IMR-90 (cell line): ENCODE measurements at regions not wholly inside any gene's neighbourhood (a gene's known extent, or its start where the extent isn't known, plus 50 kb on each side); places are given as distances from the start of the nearest gene placed in this dataset.

Experiments
- ATAC-seq: fragments of 200-7000 bp; cut with Tn5 transposase; 2 replicates; pipeline ENCODE4 v1.9.1; 2020; ENCODE audit warnings: low read depth, mild to moderate bottlenecking, moderate library complexity
- BruUV-seq: library from RNA; stranded (reverse); fragments of 400-500 nt; replicated peaks from 2 replicates; lab custom pipeline; 2021; lab: Mats Ljungman, UMichigan
- CTCF ChIA-PET: fragments of 300-600 bp; formaldehyde crosslinking; extraction: SDS; loops from one replicate; lab custom pipeline; 2021; ENCODE audit warnings: antibody characterized with exemption; lab: Yijun Ruan, JAX
- POLR2A ChIA-PET: fragments of 300-600 bp; sonication (Branson Sonifier 250); formaldehyde crosslinking; loops from one replicate; lab custom pipeline; 2022; ENCODE audit warnings: antibody characterized with exemption; ENCODE audit not compliant: unreplicated experiment; lab: Charles Lee
- DNase-seq: peaks from one replicate; pipeline ENCODE4 v3.0.0; 2013
- H2AFZ ChIP-seq: replicated peaks from 2 replicates; pipeline ENCODE3; 2013; ENCODE audit warnings: low read length, mild to moderate bottlenecking; ENCODE audit not compliant: poor library complexity
- H2AK5ac ChIP-seq: 2 replicates; pipeline ENCODE4 v1.6.1; 2013; ENCODE audit warnings: low read depth, low read length, inconsistent platforms
- H2AK9ac ChIP-seq: replicated peaks from 2 replicates; pipeline ENCODE3; 2013; ENCODE audit warnings: mild to moderate bottlenecking, low read depth, low read length, moderate library complexity; ENCODE audit not compliant: poor library complexity
- H2BK120ac ChIP-seq: 2 replicates; pipeline ENCODE4 v1.6.1; 2013; ENCODE audit warnings: low read depth, low read length, inconsistent platforms
- H2BK15ac ChIP-seq: 3 replicates; pipeline ENCODE4 v1.6.1; 2013; ENCODE audit warnings: low read depth, low read length, inconsistent platforms
- H2BK20ac ChIP-seq: 2 replicates; pipeline ENCODE4 v1.6.1; 2013; ENCODE audit warnings: low read depth, mild to moderate bottlenecking, inconsistent platforms, low read length, moderate library complexity
- H2BK5ac ChIP-seq: 2 replicates; pipeline ENCODE4 v1.6.1; 2013; ENCODE audit warnings: mild to moderate bottlenecking, low read depth, low read length, inconsistent platforms; ENCODE audit not compliant: poor library complexity, severe bottlenecking
- H3K14ac ChIP-seq: replicated peaks from 2 replicates; pipeline ENCODE4 v1.6.1; 2013; ENCODE audit warnings: low read depth, low read length, inconsistent platforms
- H3K18ac ChIP-seq: 2 replicates; pipeline ENCODE4 v1.6.1; 2013; ENCODE audit warnings: low read depth, low read length, control low read depth
- H3K23ac ChIP-seq: 2 replicates; pipeline ENCODE4 v1.6.1; 2013; ENCODE audit warnings: low read depth, low read length, inconsistent platforms
- H3K27ac ChIP-seq: 2 replicates; pipeline ENCODE4 v1.5.1; 2013; ENCODE audit warnings: mild to moderate bottlenecking, control low read depth, low read length; ENCODE audit not compliant: insufficient read depth
- H3K27me3 ChIP-seq: 2 replicates; pipeline ENCODE4 v1.6.1; 2013; ENCODE audit warnings: low read length; ENCODE audit not compliant: control insufficient read depth, insufficient read depth
- H3K36me3 ChIP-seq: 2 replicates; pipeline ENCODE4 v1.6.1; 2013; ENCODE audit warnings: low read length, mixed read lengths; ENCODE audit not compliant: control insufficient read depth, insufficient read depth
- H3K4ac ChIP-seq: 2 replicates; pipeline ENCODE4 v1.6.1; 2013; ENCODE audit warnings: low read depth, low read length, inconsistent platforms
- H3K4me1 ChIP-seq: 2 replicates; pipeline ENCODE4 v1.6.1; 2013; ENCODE audit warnings: low read length, mixed read lengths; ENCODE audit not compliant: control insufficient read depth, insufficient read depth
- H3K4me2 ChIP-seq: 2 replicates; pipeline ENCODE4 v1.6.1; 2013; ENCODE audit warnings: low read depth, mild to moderate bottlenecking, control low read depth, low read length, moderate library complexity
- H3K4me3 ChIP-seq: 2 replicates; pipeline ENCODE4 v1.5.1; 2013; ENCODE audit warnings: low read depth, mild to moderate bottlenecking, control low read depth, low read length, moderate library complexity; ENCODE audit not compliant: insufficient read depth
- H3K56ac ChIP-seq: 2 replicates; pipeline ENCODE4 v1.6.1; 2013; ENCODE audit warnings: low read length, inconsistent platforms; ENCODE audit not compliant: insufficient read depth; ENCODE audit errors: extremely low read depth
- H3K79me1 ChIP-seq, 2 experiments: 2 replicates each; pipeline ENCODE4 v1.6.1; 2013; ENCODE audit warnings: low read length in 2 of 2, inconsistent platforms in 1 of 2, low read depth in 1 of 2
- H3K9ac ChIP-seq: 2 replicates; pipeline ENCODE4 v1.6.1; 2013; ENCODE audit warnings: low read depth, low read length, control low read depth
- H3K9me1 ChIP-seq: 2 replicates; pipeline ENCODE4 v1.6.1; 2013; ENCODE audit warnings: low read length, inconsistent platforms; ENCODE audit not compliant: insufficient read depth
- H3K9me3 ChIP-seq: 2 replicates; pipeline ENCODE4 v1.6.1; 2013; ENCODE audit warnings: low read length; ENCODE audit not compliant: control insufficient read depth, insufficient read depth
- H4K20me1 ChIP-seq: 2 replicates; pipeline ENCODE4 v1.6.1; 2013; ENCODE audit warnings: low read length, inconsistent platforms; ENCODE audit not compliant: insufficient read depth
- H4K5ac ChIP-seq: 2 replicates; pipeline ENCODE4 v1.6.1; 2013; ENCODE audit warnings: mild to moderate bottlenecking, low read depth, low read length, control low read depth
- H4K8ac ChIP-seq, 2 experiments: 2 replicates each; pipeline ENCODE4 v1.6.1; 2013; ENCODE audit warnings: low read depth in 2 of 2, low read length in 2 of 2, control low read depth in 1 of 2, inconsistent platforms in 1 of 2
- H4K91ac ChIP-seq: 2 replicates; pipeline ENCODE4 v1.6.1; 2013; ENCODE audit warnings: low read depth, low read length, inconsistent platforms; ENCODE audit not compliant: insufficient read depth
- BHLHE40 ChIP-seq: fragments of 150-350 bp; IDR thresholded peaks from 2 replicates; pipeline ENCODE4 v1.6.1; 2016; ENCODE audit warnings: mild to moderate bottlenecking, low read depth, low read length
- CEBPB ChIP-seq: IDR thresholded peaks from 2 replicates; pipeline ENCODE4 v1.6.1; 2012; ENCODE audit warnings: low read depth, low read length, improper control_type of control experiment
- CHD1 ChIP-seq: IDR thresholded peaks from 2 replicates; pipeline ENCODE4 v1.6.1; 2012; ENCODE audit warnings: low read depth, low read length, improper control_type of control experiment
- ELK1 ChIP-seq: fragments of 150-350 bp; IDR thresholded peaks from 2 replicates; pipeline ENCODE4 v1.6.1; 2016; ENCODE audit warnings: low read depth, mild to moderate bottlenecking, low read length, moderate library complexity, borderline replicate concordance
- FOS ChIP-seq: fragments of 150-350 bp; IDR thresholded peaks from 2 replicates; pipeline ENCODE4 v1.6.1; 2016; ENCODE audit warnings: low read depth, low read length
- MAFK ChIP-seq: IDR thresholded peaks from 2 replicates; pipeline ENCODE4 v1.6.1; 2012; ENCODE audit warnings: low read depth, low read length, improper control_type of control experiment
- MAZ ChIP-seq: IDR thresholded peaks from 2 replicates; pipeline ENCODE4 v1.6.1; 2012; ENCODE audit warnings: low read depth, mild to moderate bottlenecking, low read length, improper control_type of control experiment, moderate library complexity, borderline replicate concordance
- MXI1 ChIP-seq: IDR thresholded peaks from 2 replicates; pipeline ENCODE4 v1.6.1; 2012; ENCODE audit warnings: low read depth, mild to moderate bottlenecking, low read length, moderate library complexity, borderline replicate concordance
- NFE2L2 ChIP-seq: fragments of 150-350 bp; IDR thresholded peaks from 2 replicates; pipeline ENCODE4 v1.6.1; 2016; ENCODE audit warnings: low read depth, mild to moderate bottlenecking, low read length
- POLR2A ChIP-seq: IDR thresholded peaks from 2 replicates; pipeline ENCODE4 v1.6.1; 2012; ENCODE audit warnings: mild to moderate bottlenecking, low read depth, low read length
- RAD21 ChIP-seq: IDR thresholded peaks from 2 replicates; pipeline ENCODE4 v1.6.1; 2012; ENCODE audit warnings: low read length, improper control_type of control experiment
- RCOR1 ChIP-seq: IDR thresholded peaks from 2 replicates; pipeline ENCODE4 v1.6.1; 2012; ENCODE audit warnings: mild to moderate bottlenecking, low read length, improper control_type of control experiment; ENCODE audit not compliant: insufficient replicate concordance
- RFX5 ChIP-seq: IDR thresholded peaks from 2 replicates; pipeline ENCODE4 v1.8.0; 2012; ENCODE audit warnings: low read depth, mild to moderate bottlenecking, low read length, moderate library complexity
- SMC3 ChIP-seq: fragments of 150-350 bp; IDR thresholded peaks from 2 replicates; pipeline ENCODE4 v1.6.1; 2016; ENCODE audit warnings: low read depth, mild to moderate bottlenecking, antibody characterized with exemption, low read length, moderate library complexity
- WGBS, 2 experiments: methylation state at CpG; one replicate each; pipeline versions ENCODE4 v1.1.5 to v1.1.7; 2013; ENCODE audit warnings: missing lambda C conversion rate in 2 of 2; ENCODE audit not compliant: insufficient read length in 1 of 2; ENCODE audit errors: extremely low coverage in 2 of 2; 5-methylcytosine and 5-hydroxymethylcytosine counted together
- dilution Hi-C: fragments of 300-500 bp; cut with HindIII; formaldehyde crosslinking; loops from one replicate; pipeline ENCODE4 v1.14.3; 2018; ENCODE audit warnings: low sequenced_read_pairs; ENCODE audit not compliant: unreplicated experiment
- in situ Hi-C: fragments of 300-500 bp; cut with MboI; formaldehyde crosslinking; loops from 3 replicates; pipeline ENCODE4 v1.14.3; 2019; ENCODE audit warnings: low sequenced_read_pairs, inconsistent platforms, mixed read lengths
- intact Hi-C: fragments of 100-400 bp; cut with micrococcal nuclease; formaldehyde crosslinking; loops from 2 replicates; pipeline ENCODE4 v1.10.0; 2022
- TF ChIP-seq, protein P1 (sequence below): fragments of 150-350 bp; IDR thresholded peaks from 2 replicates; pipeline ENCODE4 v1.6.1; 2017; ENCODE audit warnings: mild to moderate bottlenecking, antibody characterized with exemption, low read length, low read depth
- TF ChIP-seq, protein P2 (sequence below): conservative IDR thresholded peaks from 2 replicates; pipeline ENCODE4 v1.5.1; 2012; ENCODE audit warnings: mild to moderate bottlenecking, low read depth, low read length, improper control_type of control experiment

GRCh38 chr6:33895988-33896387, 92.2 kb upstream of the MLN start:
- CTCF ChIA-PET, result no interaction called here
- Histone ChIP-seq H3K4me3 (no peak overlapping the region), H3K9ac (no peak overlapping the region), H4K91ac (no peak overlapping the region), H3K9me1 (no peaks in the 10 kb centered on the region), H3K79me1 (no peaks in the 10 kb centered on the region), H2BK5ac (no peak overlapping the region), H2BK15ac (no peak overlapping the region), H2BK20ac (no peak overlapping the region), H3K4ac (no peak overlapping the region), H3K9me3 (no peaks in the 10 kb centered on the region), H3K36me3 (no peaks in the 10 kb centered on the region), H3K27ac (no peak overlapping the region), H3K18ac (no peak overlapping the region), H3K56ac (no peak overlapping the region), H4K20me1 (no peaks in the 10 kb centered on the region), H3K4me1 (peaks cover 3% of the 10 kb centered on the region; the same call in 1 of the 2 replicates), H3K27me3 (peaks cover 62% of the 10 kb centered on the region), H2AFZ (no peak overlapping the region), H3K4me2 (no peak overlapping the region), H2AK5ac (no peak overlapping the region), H2AK9ac (no peak overlapping the region), H4K5ac (no peak overlapping the region), H3K14ac (no peak overlapping the region), H3K23ac (no peak overlapping the region), H4K8ac (no peak overlapping the region), H2BK120ac (no peak overlapping the region)
- dilution Hi-C loops (no loop called here), in situ Hi-C loops (no loop called here), intact Hi-C loops (no loop called here)
- DNase-seq (no peak), ATAC-seq (no peak)
- TF ChIP-seq BHLHE40 (no peak), ELK1 (no peak), MAFK (no peak), RFX5 (no peak), MXI1 (no peak), SMC3 (no peak), MAZ (no peak), POLR2A (no peak), RAD21 (no peak), CEBPB (no peak), CHD1 (no peak), FOS (no peak), NFE2L2 (no peak), RCOR1 (no peak)
- TF ChIP-seq, protein P1, sequence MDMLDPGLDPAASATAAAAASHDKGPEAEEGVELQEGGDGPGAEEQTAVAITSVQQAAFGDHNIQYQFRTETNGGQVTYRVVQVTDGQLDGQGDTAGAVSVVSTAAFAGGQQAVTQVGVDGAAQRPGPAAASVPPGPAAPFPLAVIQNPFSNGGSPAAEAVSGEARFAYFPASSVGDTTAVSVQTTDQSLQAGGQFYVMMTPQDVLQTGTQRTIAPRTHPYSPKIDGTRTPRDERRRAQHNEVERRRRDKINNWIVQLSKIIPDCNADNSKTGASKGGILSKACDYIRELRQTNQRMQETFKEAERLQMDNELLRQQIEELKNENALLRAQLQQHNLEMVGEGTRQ, result no peak
- TF ChIP-seq, protein P2, sequence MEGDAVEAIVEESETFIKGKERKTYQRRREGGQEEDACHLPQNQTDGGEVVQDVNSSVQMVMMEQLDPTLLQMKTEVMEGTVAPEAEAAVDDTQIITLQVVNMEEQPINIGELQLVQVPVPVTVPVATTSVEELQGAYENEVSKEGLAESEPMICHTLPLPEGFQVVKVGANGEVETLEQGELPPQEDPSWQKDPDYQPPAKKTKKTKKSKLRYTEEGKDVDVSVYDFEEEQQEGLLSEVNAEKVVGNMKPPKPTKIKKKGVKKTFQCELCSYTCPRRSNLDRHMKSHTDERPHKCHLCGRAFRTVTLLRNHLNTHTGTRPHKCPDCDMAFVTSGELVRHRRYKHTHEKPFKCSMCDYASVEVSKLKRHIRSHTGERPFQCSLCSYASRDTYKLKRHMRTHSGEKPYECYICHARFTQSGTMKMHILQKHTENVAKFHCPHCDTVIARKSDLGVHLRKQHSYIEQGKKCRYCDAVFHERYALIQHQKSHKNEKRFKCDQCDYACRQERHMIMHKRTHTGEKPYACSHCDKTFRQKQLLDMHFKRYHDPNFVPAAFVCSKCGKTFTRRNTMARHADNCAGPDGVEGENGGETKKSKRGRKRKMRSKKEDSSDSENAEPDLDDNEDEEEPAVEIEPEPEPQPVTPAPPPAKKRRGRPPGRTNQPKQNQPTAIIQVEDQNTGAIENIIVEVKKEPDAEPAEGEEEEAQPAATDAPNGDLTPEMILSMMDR, result no peak
- POLR2A ChIA-PET, result no interaction called here
- BruUV-seq, result no TSS peak
- no CpG with 5 or more reads among the region's 2 CpGs for WGBS, 2 experiments
